BLaER1 treated with 17β-estradiol and CSF1 and Interleukin-3, amounts not matched to agents 10 nM and 100 nM (cell line): ENCODE measurements at regions not wholly inside any gene's neighbourhood (a gene's known extent, or its start where the extent isn't known, plus 50 kb on each side); places are given as distances from the start of the nearest gene placed in this dataset.
A peak's percentile ranks its signal among the peaks of the same experiment; 100 is the strongest.

Experiments used
- H3K27ac ChIP-seq, 11 experiments: shearing (Covaris generic); formaldehyde crosslinking; 2 replicates each; pipeline ENCODE4 v1.8.1; 2022
- H3K27me3 ChIP-seq, 11 experiments: shearing (Covaris generic); formaldehyde crosslinking; 2 replicates each; pipeline ENCODE4 v1.8.1; 2022
- H3K36me3 ChIP-seq, 11 experiments: shearing (Covaris generic); formaldehyde crosslinking; 2 replicates each; pipeline ENCODE4 v1.8.1; 2022
- H3K4me1 ChIP-seq, 10 experiments: shearing (Covaris generic); formaldehyde crosslinking; 2 replicates each; pipeline ENCODE4 v1.8.1; 2022
- H3K4me2 ChIP-seq, 11 experiments: shearing (Covaris generic); formaldehyde crosslinking; 2 replicates each; pipeline ENCODE4 v1.8.1; 2022
- H3K4me3 ChIP-seq, 10 experiments: shearing (Covaris generic); formaldehyde crosslinking; 2 replicates each; pipeline ENCODE4 v1.8.1; 2022
- H3K9ac ChIP-seq, 11 experiments: shearing (Covaris generic); formaldehyde crosslinking; 2 replicates each; pipeline ENCODE4 v1.8.1; 2022
- H3K9me3 ChIP-seq, 11 experiments: shearing (Covaris generic); formaldehyde crosslinking; replicated peaks in 1 of 11; 2 replicates each; pipeline ENCODE4 v1.8.1; 2022
- H4K20me1 ChIP-seq, 11 experiments: shearing (Covaris generic); formaldehyde crosslinking; 2 replicates each; pipeline ENCODE4 v1.8.1; 2022
- Cebpa-rat ChIP-seq, 11 experiments: shearing (Covaris generic); IDR thresholded peaks; 2 replicates each; pipeline ENCODE4 v1.8.1; 2022

DNA sequence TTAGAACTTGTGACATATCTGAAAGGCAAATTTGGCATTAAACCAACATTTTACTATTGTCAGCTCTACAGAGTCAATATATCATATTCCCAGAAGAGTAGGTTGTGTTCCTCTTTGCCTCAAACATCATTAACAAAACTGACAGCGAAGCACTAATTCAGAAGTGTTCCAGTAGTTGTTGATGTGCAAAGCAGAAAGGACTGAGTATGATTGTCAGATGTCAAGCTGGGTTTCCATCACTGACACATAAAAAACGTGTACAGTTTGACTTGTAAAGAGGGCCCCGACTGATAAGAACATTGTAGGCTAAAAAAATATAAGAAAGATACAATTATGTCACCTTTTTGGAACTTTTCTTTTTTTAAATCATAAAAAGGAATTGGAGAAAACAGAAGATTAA lies 101.5 kb upstream of the ZNF608 start:
- Histone ChIP-seq H3K9me3 (peaks cover 0 to 43% (median 27%) of the 10 kb centered on the region in 11 experiments; a peak in 16 of 22 replicates), H3K9ac (no peak overlapping the region), H3K27me3 (no peaks in the 10 kb centered on the region), H3K4me2 (no peak overlapping the region), H3K4me1 (peaks cover 0 to 7% (median 2%) of the 10 kb centered on the region in 10 experiments; a peak in 5 of 20 replicates), H3K36me3 (no peaks in the 10 kb centered on the region), H3K4me3 (no peak overlapping the region), H3K27ac (no peak overlapping the region), H4K20me1 (no peaks in the 10 kb centered on the region)
- TF ChIP-seq Cebpa-rat (IDR thresholded peaks at IDR 0.05) = no peak

DNA sequence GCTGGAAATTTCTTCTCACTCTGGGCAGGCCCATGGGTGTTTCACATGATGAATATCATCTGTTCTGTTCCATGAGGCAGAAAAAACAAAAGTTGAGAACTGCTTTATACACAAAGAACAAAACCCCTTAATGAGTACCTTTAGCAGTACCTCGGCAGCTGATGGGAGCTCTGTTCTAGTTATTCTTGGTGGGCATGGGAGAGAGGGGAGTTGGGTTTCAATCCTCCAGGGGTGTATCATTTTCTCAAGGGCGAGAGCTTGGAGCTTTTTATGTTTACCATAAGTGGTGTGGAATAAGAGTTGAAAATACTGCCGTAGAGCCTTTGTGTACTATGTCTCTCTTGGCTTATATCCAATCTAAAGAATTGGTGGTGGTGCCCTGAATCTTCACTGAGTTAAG lies 103.3 kb upstream of the ZNF608 start:
- no peaks in the 10 kb centered on the region for H3K27me3 ChIP-seq
- no peak overlapping the region for H3K27ac ChIP-seq
- H3K4me3 ChIP-seq = no peak overlapping the region
- H3K9me3 ChIP-seq = peaks cover 0 to 47% (median 34%) of the 10 kb centered on the region in 11 experiments; a peak in 17 of 22 replicates
- no peak for TF ChIP-seq Cebpa-rat (IDR thresholded peaks at IDR 0.05)
- no peaks in the 10 kb centered on the region for H4K20me1 ChIP-seq
- no peaks in the 10 kb centered on the region for H3K36me3 ChIP-seq
- H3K4me2 ChIP-seq = no peak overlapping the region
- H3K9ac ChIP-seq = no peak overlapping the region
- peaks cover 0 to 7% (median 2%) of the 10 kb centered on the region in 10 experiments; a peak in 5 of 20 replicates for H3K4me1 ChIP-seq

DNA sequence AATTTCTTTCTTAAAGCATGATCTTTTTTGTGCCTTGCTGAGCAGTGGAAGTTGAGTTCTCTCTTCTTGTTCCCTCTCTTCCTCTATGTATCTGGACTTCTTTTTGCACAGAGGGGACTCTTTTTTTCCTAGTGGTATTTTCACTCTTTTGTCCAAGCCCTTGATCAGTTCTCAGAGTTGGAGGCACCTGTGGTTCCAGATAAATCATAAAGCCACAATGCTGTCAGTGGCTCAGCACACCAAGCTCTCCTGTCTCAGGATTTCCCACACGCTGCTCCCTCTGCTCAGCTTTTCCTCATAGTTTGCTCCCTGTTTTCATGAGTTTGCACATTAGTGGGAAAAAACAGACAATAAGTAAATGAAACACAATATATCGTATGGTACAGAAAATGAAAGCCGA lies 110.3 kb upstream of the ZNF608 start:
- no peaks in the 10 kb centered on the region for H3K27me3 ChIP-seq
- peaks cover 0 to 29% (median 10%) of the 10 kb centered on the region in 11 experiments; a peak in 13 of 22 replicates for H3K9me3 ChIP-seq
- H3K4me3 ChIP-seq = no peak overlapping the region
- no peak overlapping the region for H3K27ac ChIP-seq
- H3K4me1 ChIP-seq = peaks cover 0 to 17% (median 0%) of the 10 kb centered on the region in 10 experiments; a peak in 2 of 20 replicates
- no peaks in the 10 kb centered on the region for H4K20me1 ChIP-seq
- TF ChIP-seq Cebpa-rat (IDR thresholded peaks at IDR 0.05) = no peak
- no peaks in the 10 kb centered on the region for H3K36me3 ChIP-seq
- H3K9ac ChIP-seq = no peak overlapping the region
- no peak overlapping the region for H3K4me2 ChIP-seq

DNA sequence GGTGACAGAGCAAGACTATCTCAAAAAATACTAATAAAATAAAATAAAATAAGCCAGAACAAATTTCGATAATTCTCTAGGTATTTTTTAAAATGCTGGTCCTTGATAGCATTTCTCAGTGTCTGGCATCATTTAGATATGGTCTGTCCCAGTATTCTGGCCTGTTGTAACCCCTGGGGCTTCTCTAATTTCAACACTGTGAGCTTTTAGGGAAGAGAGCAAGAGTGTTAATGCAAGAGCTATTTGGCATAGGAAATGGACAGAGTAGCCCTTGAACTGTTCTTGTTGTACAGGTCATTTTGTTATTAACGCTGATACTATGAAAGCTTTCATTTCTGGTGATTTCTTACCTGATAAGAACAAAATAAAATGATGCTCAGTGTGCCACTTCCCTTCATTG lies 112.2 kb upstream of the ZNF608 start:
- no peak for TF ChIP-seq Cebpa-rat (IDR thresholded peaks at IDR 0.05)
- Histone ChIP-seq H3K9ac (no peak overlapping the region), H4K20me1 (no peaks in the 10 kb centered on the region), H3K4me3 (no peak overlapping the region), H3K27ac (no peak overlapping the region), H3K27me3 (no peaks in the 10 kb centered on the region), H3K4me1 (peaks cover 0 to 17% (median 0%) of the 10 kb centered on the region in 10 experiments; a peak in 2 of 20 replicates), H3K4me2 (0 out of 22 replicates have a peak overlapping the region, but pooled peaks of 1 of the 11 experiments have one; percentile 37), H3K9me3 (peaks cover 9 to 35% (median 19%) of the 10 kb centered on the region in 11 experiments; a peak in 19 of 22 replicates), H3K36me3 (no peaks in the 10 kb centered on the region)

DNA sequence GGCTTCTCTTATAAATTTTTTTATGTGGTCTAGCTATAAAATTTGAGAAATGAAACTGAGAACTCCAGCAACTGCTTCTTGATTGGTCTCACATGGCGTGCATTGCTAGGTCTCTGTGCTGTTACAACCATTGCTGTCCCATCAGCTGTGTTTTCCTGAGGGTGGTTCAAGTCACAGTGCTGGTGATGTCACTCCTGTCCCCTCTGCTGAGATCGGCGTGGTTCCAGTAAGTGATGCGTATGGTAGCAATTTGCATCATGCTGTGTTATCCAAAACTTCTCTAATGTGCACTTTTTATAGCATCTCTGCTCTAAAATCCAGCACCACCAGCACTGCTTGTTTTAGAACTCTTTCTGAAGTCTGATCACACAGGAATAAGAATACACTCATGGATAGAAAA lies 112.6 kb upstream of the ZNF608 start:
- Histone ChIP-seq H3K4me3 (no peak overlapping the region), H3K27me3 (no peaks in the 10 kb centered on the region), H3K9me3 (peaks cover 13 to 35% (median 21%) of the 10 kb centered on the region in 11 experiments; a peak in 19 of 22 replicates), H3K4me1 (peaks cover 0 to 17% (median 0%) of the 10 kb centered on the region in 10 experiments; a peak in 2 of 20 replicates), H4K20me1 (no peaks in the 10 kb centered on the region), H3K4me2 (peak overlapping the region in 2 of 11 experiments; percentile 9 to 37; a peak in 1 of 22 replicates), H3K9ac (no peak overlapping the region), H3K27ac (no peak overlapping the region), H3K36me3 (no peaks in the 10 kb centered on the region)
- no peak for TF ChIP-seq Cebpa-rat (IDR thresholded peaks at IDR 0.05)

DNA sequence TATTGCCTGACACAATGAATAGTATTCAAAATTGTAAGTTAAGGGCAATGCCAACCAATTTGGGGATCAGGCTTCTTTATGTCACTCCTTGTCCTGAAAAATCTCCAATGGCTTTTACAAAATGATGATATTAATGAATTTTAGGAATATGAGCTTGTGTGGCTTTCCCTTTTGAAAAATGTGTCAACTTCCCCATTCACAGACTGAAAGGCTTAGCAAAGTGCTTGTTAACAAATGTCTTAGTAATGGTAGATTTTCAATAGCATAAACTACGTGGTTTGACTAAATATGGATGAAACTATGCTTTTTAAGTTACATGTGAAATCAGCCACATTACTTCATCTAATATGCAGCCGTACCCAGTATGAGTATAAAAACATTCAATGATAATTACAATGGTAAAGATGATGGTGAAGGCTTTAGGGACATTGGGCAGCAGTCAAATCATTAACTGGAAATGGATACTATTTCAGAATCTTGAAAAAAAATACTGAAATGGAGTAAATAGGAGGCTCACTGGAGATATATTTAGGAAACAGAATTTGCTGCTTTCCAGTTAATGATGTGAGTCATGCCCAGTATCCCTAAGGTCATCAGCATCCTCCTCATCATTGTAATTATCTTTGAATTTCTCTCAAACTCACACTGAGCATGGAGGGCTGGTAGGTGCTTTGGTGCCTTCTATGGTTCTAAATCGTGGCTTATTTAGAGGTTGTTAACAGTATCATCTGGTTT lies 113.3 kb upstream of the ZNF608 start:
- Histone ChIP-seq H3K4me3 (no peak overlapping the region), H3K9ac (no peak overlapping the region), H3K9me3 (peaks cover 14 to 36% (median 22%) of the 10 kb centered on the region in 11 experiments; a peak in 19 of 22 replicates), H4K20me1 (no peaks in the 10 kb centered on the region), H3K27me3 (no peaks in the 10 kb centered on the region), H3K4me2 (no peak overlapping the region), H3K27ac (no peak overlapping the region), H3K4me1 (peaks cover 0 to 17% (median 0%) of the 10 kb centered on the region in 10 experiments; a peak in 2 of 20 replicates), H3K36me3 (no peaks in the 10 kb centered on the region)
- no peak for TF ChIP-seq Cebpa-rat (IDR thresholded peaks at IDR 0.05)

DNA sequence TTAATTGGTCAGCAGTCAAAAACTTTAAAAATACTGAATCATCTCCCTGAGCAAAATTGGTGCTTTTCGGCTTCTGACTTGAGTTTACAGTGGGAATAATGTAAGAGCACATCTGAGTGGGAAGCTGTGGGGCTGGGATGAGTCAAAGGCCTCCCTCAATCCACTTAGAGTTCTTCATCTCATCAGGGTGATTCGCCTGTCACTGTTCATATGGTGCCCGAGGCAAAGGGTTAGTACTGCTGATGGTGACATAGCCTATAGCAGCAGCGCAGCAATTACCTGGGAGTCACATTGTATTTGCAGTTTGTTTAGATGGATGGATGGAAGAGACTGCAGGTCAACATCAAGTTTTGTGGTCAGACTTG lies 113.8 kb upstream of the ZNF608 start:
- H3K27ac ChIP-seq = no peak overlapping the region
- TF ChIP-seq Cebpa-rat (IDR thresholded peaks at IDR 0.05) = no peak
- H3K4me3 ChIP-seq = no peak overlapping the region

DNA sequence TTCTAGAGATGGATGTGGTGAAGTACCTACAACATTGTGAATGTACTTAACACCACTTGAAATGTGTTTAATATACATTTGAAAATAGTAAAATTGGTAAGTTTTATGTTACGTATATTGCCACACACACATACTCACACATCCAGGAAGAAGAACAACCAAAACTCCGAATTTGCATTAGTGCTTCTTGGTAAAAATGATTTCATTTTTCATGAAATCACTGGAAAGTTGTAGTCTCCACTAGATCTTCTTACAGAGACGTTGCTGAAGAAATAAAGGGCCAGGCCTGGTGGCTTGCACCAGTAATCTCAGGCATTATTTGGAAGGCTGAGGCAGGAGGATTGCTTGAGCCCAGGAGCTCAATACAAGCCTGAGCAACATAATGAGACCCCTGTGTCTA lies 118.6 kb upstream of the ZNF608 start:
- H3K4me1 ChIP-seq = peaks cover 0 to 19% (median 9%) of the 10 kb centered on the region in 10 experiments; a peak in 11 of 20 replicates
- H4K20me1 ChIP-seq = no peaks in the 10 kb centered on the region
- H3K9ac ChIP-seq = no peak overlapping the region
- no peak overlapping the region for H3K4me2 ChIP-seq
- H3K27me3 ChIP-seq = no peaks in the 10 kb centered on the region
- H3K4me3 ChIP-seq = no peak overlapping the region
- no peak for TF ChIP-seq Cebpa-rat (IDR thresholded peaks at IDR 0.05)
- H3K9me3 ChIP-seq = peaks cover 14 to 27% (median 20%) of the 10 kb centered on the region in 11 experiments; a peak in 19 of 22 replicates
- no peak overlapping the region for H3K27ac ChIP-seq
- H3K36me3 ChIP-seq = no peaks in the 10 kb centered on the region

More for the DNA sequence above, 113.8 kb upstream of the ZNF608 start:
- H3K9me3 ChIP-seq = peaks cover 14 to 36% (median 22%) of the 10 kb centered on the region in 11 experiments; a peak in 19 of 22 replicates
- no peaks in the 10 kb centered on the region for H3K27me3 ChIP-seq
- no peaks in the 10 kb centered on the region for H4K20me1 ChIP-seq
- no peak overlapping the region for H3K9ac ChIP-seq
- H3K4me1 ChIP-seq = peaks cover 0 to 17% (median 0%) of the 10 kb centered on the region in 10 experiments; a peak in 2 of 20 replicates
- no peaks in the 10 kb centered on the region for H3K36me3 ChIP-seq
- no peak overlapping the region for H3K4me2 ChIP-seq

DNA sequence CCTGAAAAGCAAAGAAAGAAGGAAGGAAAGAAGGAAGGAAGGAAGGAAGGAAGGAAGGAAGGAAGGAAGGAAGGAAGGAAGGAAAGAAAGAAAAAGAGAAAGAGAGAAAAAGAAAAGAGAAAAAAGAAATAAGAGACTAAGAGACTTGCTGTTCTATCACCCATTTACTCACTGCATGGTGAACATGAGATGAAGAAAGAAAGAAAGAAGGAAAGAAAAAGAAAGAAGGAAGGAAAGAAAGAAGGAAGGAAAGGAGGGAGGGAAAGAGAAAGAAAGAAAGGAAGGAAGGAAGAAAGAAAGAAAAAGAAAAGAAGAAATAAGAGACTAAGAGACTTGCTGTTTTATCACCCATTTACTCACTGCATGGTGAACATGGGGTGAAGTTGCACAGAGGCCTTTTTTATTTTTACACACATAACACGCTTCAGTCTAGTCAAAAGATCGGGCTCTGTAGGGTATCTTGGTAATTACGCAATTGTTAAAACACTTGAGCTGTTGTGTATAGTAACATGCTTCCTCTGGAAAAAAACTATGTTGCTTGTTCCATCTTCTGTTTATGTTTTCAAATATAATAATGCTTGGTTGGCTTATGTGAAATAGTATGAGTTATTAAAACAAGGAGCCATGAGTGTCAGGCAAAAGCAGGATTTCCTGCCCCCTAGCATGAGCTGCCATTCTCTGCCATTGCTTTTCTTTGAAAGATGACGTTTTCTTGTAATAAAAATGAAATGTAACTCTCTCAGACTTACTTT lies 119.3 kb upstream of the ZNF608 start:
- TF ChIP-seq Cebpa-rat (IDR thresholded peaks at IDR 0.05) = peak in 4 of 11 experiments; percentile 28 to 70 (median 56); a peak in 5 of 22 replicates
- no peaks in the 10 kb centered on the region for H3K36me3 ChIP-seq
- no peak overlapping the region for H3K4me3 ChIP-seq
- peaks cover 14 to 27% (median 20%) of the 10 kb centered on the region in 11 experiments; a peak in 19 of 22 replicates for H3K9me3 ChIP-seq
- H3K4me1 ChIP-seq = peaks cover 0 to 19% (median 9%) of the 10 kb centered on the region in 10 experiments; a peak in 11 of 20 replicates
- H3K9ac ChIP-seq = no peak overlapping the region
- peak overlapping the region in 2 of 11 experiments; percentile 1 to 25; a peak in 1 of 22 replicates for H3K4me2 ChIP-seq
- no peaks in the 10 kb centered on the region for H4K20me1 ChIP-seq
- H3K27me3 ChIP-seq = no peaks in the 10 kb centered on the region
- no peak overlapping the region for H3K27ac ChIP-seq
